Natural killer cell (primary cell): ENCODE measurements at regions not wholly inside any gene's neighbourhood (a gene's known extent, or its start where the extent isn't known, plus 50 kb on each side); places are given as distances from the start of the nearest gene placed in this dataset.

ENCODE experiments used
- ATAC-seq, 3 donors: fragments of 150-1000 bp in 2 of 3; fragments of 200-7000 bp in 1 of 3; cut with Tn5 transposase; 1 replicate in 1 of 3; 2 replicates in 2 of 3; pipeline ENCODE4 v1.10.0; 2021; ENCODE audit warnings: mild to moderate bottlenecking in 2 of 3, moderate library complexity in 2 of 3
- DNase-seq, 2 donors: peaks; one replicate each; pipeline versions ENCODE4 v3.0.0 to v3.0.0-alpha.2; 2013 to 2021; ENCODE audit warnings: mixed read lengths in 1 of 2
- H3K27ac ChIP-seq: one replicate; pipeline ENCODE4 v1.5.1; 2013; ENCODE audit warnings: mild to moderate bottlenecking, low read length
- H3K27me3 ChIP-seq: one replicate; pipeline ENCODE4 v1.6.1; 2013; ENCODE audit warnings: low read length; ENCODE audit not compliant: control insufficient read depth, insufficient read depth
- H3K36me3 ChIP-seq: one replicate; pipeline ENCODE4 v1.6.1; 2013; ENCODE audit warnings: low read length; ENCODE audit not compliant: control insufficient read depth, insufficient read depth
- H3K4me1 ChIP-seq: one replicate; pipeline ENCODE4 v1.6.1; 2013; ENCODE audit warnings: low read length; ENCODE audit not compliant: control insufficient read depth, insufficient read depth
- H3K4me3 ChIP-seq: one replicate; pipeline ENCODE4 v1.5.1; 2013; ENCODE audit warnings: low read length
- H3K9me3 ChIP-seq: one replicate; pipeline ENCODE4 v1.6.1; 2013; ENCODE audit warnings: low read length; ENCODE audit not compliant: control insufficient read depth, insufficient read depth
- H3K27ac Mint-ChIP-seq, 2 donors: one replicate each; pipeline ENCODE4 v1.8.0; 2022; ENCODE audit warnings: mild to moderate bottlenecking in 2 of 2, mixed read lengths in 2 of 2, moderate library complexity in 1 of 2
- H3K27me3 Mint-ChIP-seq, 2 donors: one replicate each; pipeline ENCODE4 v1.8.0; 2022; ENCODE audit warnings: low read depth in 2 of 2, mixed read lengths in 2 of 2
- H3K36me3 Mint-ChIP-seq: one replicate; pipeline ENCODE4 v1.8.0; 2022; ENCODE audit warnings: mixed read lengths
- H3K4me1 Mint-ChIP-seq, 2 donors: one replicate each; pipeline ENCODE4 v1.8.0; 2022; ENCODE audit warnings: mixed read lengths in 2 of 2
- H3K4me3 Mint-ChIP-seq: one replicate; pipeline ENCODE4 v1.8.0; 2022; ENCODE audit warnings: mild to moderate bottlenecking, moderate library complexity, mixed read lengths
- H3K9me3 Mint-ChIP-seq, 2 donors: one replicate each; pipeline ENCODE4 v1.8.0; 2022; ENCODE audit warnings: mixed read lengths in 2 of 2
- CTCF ChIP-seq: fragments of 200-600 bp; IDR thresholded peaks from one replicate; pipeline ENCODE4 v1.8.0; 2022; ENCODE audit warnings: antibody characterized with exemption
- WGBS: methylation state at CpG from one replicate; pipeline ENCODE4 v1.1.7; 2013; ENCODE audit warnings: missing lambda C conversion rate; ENCODE audit not compliant: insufficient coverage; 5-methylcytosine and 5-hydroxymethylcytosine counted together
- intact Hi-C: fragments of 100-400 bp; cut with micrococcal nuclease; formaldehyde crosslinking; loops from one replicate; pipeline ENCODE4 v1.14.2; 2022

- H3K36me3 ChIP-seq, result no peaks in the 10 kb centered on the region
- ATAC-seq (no peak), DNase-seq (no peak)
- H3K27ac Mint-ChIP-seq, result no peak overlapping the region
- no peak overlapping the region for H3K4me3 ChIP-seq
- H3K36me3 Mint-ChIP-seq, result no peaks in the 10 kb centered on the region
- intact Hi-C loops, result no loop called here
- peaks cover 21 to 48% of the 10 kb centered on the region in 2 donors for H3K27me3 Mint-ChIP-seq
- H3K27me3 ChIP-seq, result no peaks in the 10 kb centered on the region
- TF ChIP-seq CTCF, result no peak
- H3K4me1 ChIP-seq, result no peaks in the 10 kb centered on the region
- WGBS, result 86% methylated on average over 3 of the region's 3 CpGs
- no peak overlapping the region for H3K27ac ChIP-seq
- H3K4me3 Mint-ChIP-seq, result no peak overlapping the region
- H3K9me3 Mint-ChIP-seq, result no peaks in the 10 kb centered on the region
- no peaks in the 10 kb centered on the region for H3K9me3 ChIP-seq
- no peaks in the 10 kb centered on the region for H3K4me1 Mint-ChIP-seq
Measured at GRCh38 chr9:79962836-79963235, 391.1 kb downstream of the TLE4 start.

DNA sequence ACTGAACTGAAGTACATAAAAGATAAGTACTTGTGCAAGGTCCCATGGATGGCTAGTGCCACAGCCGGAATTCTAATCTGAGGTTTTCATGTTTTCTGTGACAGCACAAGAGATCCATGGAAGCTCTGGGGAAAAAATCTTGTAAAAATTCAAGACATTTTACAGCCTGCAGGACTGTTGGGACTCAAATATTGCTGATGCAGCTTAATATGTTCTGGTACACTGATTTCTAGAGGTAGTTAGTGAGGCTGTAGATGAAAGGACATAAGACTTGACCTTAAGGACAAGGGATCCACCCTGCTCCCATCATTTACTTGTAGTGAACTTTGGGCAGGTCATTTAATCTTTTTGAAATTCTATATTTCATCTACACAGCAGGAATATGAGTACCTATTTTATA is 390.4 kb downstream of the TLE4 start:
- H3K9me3 ChIP-seq, result no peaks in the 10 kb centered on the region
- H3K4me1 ChIP-seq, result no peaks in the 10 kb centered on the region
- H3K27me3 Mint-ChIP-seq, result peaks cover 20 to 46% of the 10 kb centered on the region in 2 donors
- ATAC-seq (no peak), DNase-seq (no peak)
- H3K4me1 Mint-ChIP-seq, result no peaks in the 10 kb centered on the region
- H3K27ac ChIP-seq, result no peak overlapping the region
- no peak overlapping the region for H3K4me3 Mint-ChIP-seq
- no peaks in the 10 kb centered on the region for H3K36me3 ChIP-seq
- no peak overlapping the region for H3K4me3 ChIP-seq
- TF ChIP-seq CTCF, result no peak
- no peak overlapping the region for H3K27ac Mint-ChIP-seq
- no peaks in the 10 kb centered on the region for H3K27me3 ChIP-seq
- intact Hi-C loops, result no loop called here
- H3K9me3 Mint-ChIP-seq, result no peaks in the 10 kb centered on the region
- H3K36me3 Mint-ChIP-seq, result no peaks in the 10 kb centered on the region
- WGBS, result 83% methylated on average over 1 of the region's 1 CpG

DNA sequence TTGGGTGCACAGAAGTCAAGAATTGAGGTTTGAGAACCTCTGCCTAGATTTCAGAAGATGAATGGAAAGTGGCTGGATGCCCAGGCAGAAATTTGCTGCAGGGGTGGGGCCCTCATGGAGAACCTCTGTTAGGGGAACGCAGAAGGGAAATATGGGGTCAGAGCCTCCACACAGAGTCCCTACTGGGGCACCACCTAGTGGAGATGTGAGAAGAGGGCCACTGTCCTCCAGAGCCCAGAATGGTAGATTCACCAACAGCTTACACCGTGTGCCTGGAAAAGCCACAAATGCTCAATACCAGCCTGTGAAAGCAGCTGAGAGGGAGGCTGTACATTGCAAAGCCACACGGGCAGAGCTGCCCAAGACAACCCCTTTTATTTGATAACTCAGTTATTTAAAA is 383.5 kb downstream of the TLE4 start:
- H3K9me3 ChIP-seq, result no peaks in the 10 kb centered on the region
- no peaks in the 10 kb centered on the region for H3K27me3 ChIP-seq
- DNase-seq (peak in 1 of 2 donors; percentile 13), ATAC-seq (no peak)
- Mint-ChIP-seq H3K27ac (no peak overlapping the region), H3K9me3 (no peaks in the 10 kb centered on the region), H3K4me3 (no peak overlapping the region), H3K27me3 (peaks cover 7 to 17% of the 10 kb centered on the region in 2 donors), H3K36me3 (no peaks in the 10 kb centered on the region), H3K4me1 (no peaks in the 10 kb centered on the region)
- TF ChIP-seq CTCF, result peak; percentile 51
- intact Hi-C loops, result loop anchor here (5.0 to 10.0 kb wide), 2 partner anchors 478 to 1520 kb away; no protein-coding TSS in a partner anchor
- WGBS, result 67% methylated on average over 3 of the region's 3 CpGs
- H3K4me3 ChIP-seq, result no peak overlapping the region
- H3K4me1 ChIP-seq, result no peaks in the 10 kb centered on the region
- no peak overlapping the region for H3K27ac ChIP-seq
- H3K36me3 ChIP-seq, result no peaks in the 10 kb centered on the region

GRCh38 chr9:79953908-79954307 is 382.1 kb downstream of the TLE4 start:
- no peak for DNase-seq
- Histone ChIP-seq H3K27ac (no peak overlapping the region), H3K9me3 (no peaks in the 10 kb centered on the region), H3K4me3 (no peak overlapping the region), H3K27me3 (no peaks in the 10 kb centered on the region), H3K36me3 (no peaks in the 10 kb centered on the region), H3K4me1 (no peaks in the 10 kb centered on the region)
- Mint-ChIP-seq H3K36me3 (no peaks in the 10 kb centered on the region), H3K9me3 (no peaks in the 10 kb centered on the region), H3K4me3 (no peak overlapping the region), H3K27me3 (peaks cover 7 to 12% of the 10 kb centered on the region in 2 donors), H3K4me1 (no peaks in the 10 kb centered on the region), H3K27ac (no peak overlapping the region)
- intact Hi-C loops, result loop anchor here (10.0 kb wide), 1 partner anchor 1519 kb away; no protein-coding TSS in a partner anchor
- ATAC-seq, result no peak
- TF ChIP-seq CTCF, result no peak
